Panc1 (cell line): ENCODE measurements at regions not wholly inside any gene's neighbourhood (a gene's known extent, or its start where the extent isn't known, plus 50 kb on each side); places are given as distances from the start of the nearest gene placed in this dataset.
"Not testable (repeated sequence)": the region's sequence is repeated elsewhere in the genome, so short reads cannot be mapped to it uniquely, and the experiment has no call there.

Source experiments
- POLR2AphosphoS5 ChIP-seq: IDR thresholded peaks from 2 replicates; pipeline ENCODE4 v1.6.1; 2012; ENCODE audit warnings: mild to moderate bottlenecking, low read depth, low read length, moderate library complexity
- REST ChIP-seq, 2 experiments: IDR thresholded peaks; 2 replicates each; pipeline ENCODE4 v1.6.1; 2011 to 2012; ENCODE audit warnings: low read depth in 2 of 2, control low read depth in 1 of 2, low read length in 1 of 2, mild to moderate bottlenecking in 1 of 2, moderate library complexity in 1 of 2; ENCODE audit not compliant: insufficient read depth in 1 of 2
- SIN3A ChIP-seq: IDR thresholded peaks from 2 replicates; pipeline ENCODE4 v1.6.1; 2012; ENCODE audit warnings: low read depth, mild to moderate bottlenecking, low read length, moderate library complexity, borderline replicate concordance; ENCODE audit not compliant: insufficient read depth
- TCF7L2 ChIP-seq: IDR thresholded peaks from 2 replicates; pipeline ENCODE4 v1.6.1; 2011; ENCODE audit warnings: mild to moderate bottlenecking, low read depth, low read length, inconsistent platforms
- TF ChIP-seq, protein P1 (sequence below): fragments of 450-650 bp; IDR thresholded peaks from 2 replicates; pipeline ENCODE4 v1.5.1; 2017; ENCODE audit warnings: mild to moderate bottlenecking

- TF ChIP-seq, protein P1, sequence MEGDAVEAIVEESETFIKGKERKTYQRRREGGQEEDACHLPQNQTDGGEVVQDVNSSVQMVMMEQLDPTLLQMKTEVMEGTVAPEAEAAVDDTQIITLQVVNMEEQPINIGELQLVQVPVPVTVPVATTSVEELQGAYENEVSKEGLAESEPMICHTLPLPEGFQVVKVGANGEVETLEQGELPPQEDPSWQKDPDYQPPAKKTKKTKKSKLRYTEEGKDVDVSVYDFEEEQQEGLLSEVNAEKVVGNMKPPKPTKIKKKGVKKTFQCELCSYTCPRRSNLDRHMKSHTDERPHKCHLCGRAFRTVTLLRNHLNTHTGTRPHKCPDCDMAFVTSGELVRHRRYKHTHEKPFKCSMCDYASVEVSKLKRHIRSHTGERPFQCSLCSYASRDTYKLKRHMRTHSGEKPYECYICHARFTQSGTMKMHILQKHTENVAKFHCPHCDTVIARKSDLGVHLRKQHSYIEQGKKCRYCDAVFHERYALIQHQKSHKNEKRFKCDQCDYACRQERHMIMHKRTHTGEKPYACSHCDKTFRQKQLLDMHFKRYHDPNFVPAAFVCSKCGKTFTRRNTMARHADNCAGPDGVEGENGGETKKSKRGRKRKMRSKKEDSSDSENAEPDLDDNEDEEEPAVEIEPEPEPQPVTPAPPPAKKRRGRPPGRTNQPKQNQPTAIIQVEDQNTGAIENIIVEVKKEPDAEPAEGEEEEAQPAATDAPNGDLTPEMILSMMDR, result not testable (repeated sequence)
- not testable (repeated sequence) for TF ChIP-seq SIN3A; POLR2AphosphoS5; TCF7L2; REST (IDR thresholded peaks at IDR 0.05; ENCODE audit: insufficient read depth in 1 of 2, low read depth in 2 of 2, low read length in 1 of 2)
Observed at GRCh38 chr21:9754434-9754833, 766.9 kb upstream of the TPTE start.
